Epithelial cell of proximal tubule (primary cell): ENCODE measurements at regions not wholly inside any gene's neighbourhood (a gene's known extent, or its start where the extent isn't known, plus 50 kb on each side); places are given as distances from the start of the nearest gene placed in this dataset.

Experiments
- DNase-seq: peaks from one replicate; pipeline ENCODE4 v3.0.0-alpha.2; 2011; ENCODE audit warnings: low read depth
- H3K4me3 ChIP-seq: 2 replicates; pipeline ENCODE4 v1.5.1; 2011; ENCODE audit warnings: low read depth, mild to moderate bottlenecking, low read length
- TF ChIP-seq, protein P1 (sequence below): conservative IDR thresholded peaks from 2 replicates; pipeline ENCODE4 v1.5.1; 2012; ENCODE audit warnings: low read depth, mild to moderate bottlenecking, low read length

DNA sequence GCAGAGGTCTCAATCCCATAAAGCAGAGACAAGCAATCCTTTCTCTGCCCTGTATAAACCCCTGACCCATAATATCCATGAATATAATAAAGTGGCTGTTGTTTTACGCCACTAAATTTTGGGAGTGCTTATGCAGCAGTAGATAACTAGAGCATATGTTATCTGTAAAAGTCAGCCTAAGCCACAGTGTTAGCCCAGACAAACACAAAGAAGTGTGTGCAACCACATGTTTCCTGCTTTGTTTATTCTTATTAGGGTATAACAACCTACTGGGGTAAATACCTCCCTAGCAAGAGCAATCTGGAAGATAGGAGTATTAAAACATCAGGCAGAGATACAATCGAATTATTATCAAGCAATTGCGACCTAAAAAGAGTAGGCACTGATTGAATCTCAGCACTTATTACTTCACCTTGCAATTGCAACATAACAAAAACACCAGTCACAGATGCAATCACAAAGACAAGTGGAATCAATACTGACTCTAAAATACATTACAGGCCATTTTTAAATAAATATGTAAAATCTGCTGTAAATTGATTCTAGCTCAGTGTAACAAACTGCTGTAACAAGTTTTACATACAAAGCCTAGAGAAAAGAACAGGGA, 94.6 kb upstream of the UBE2E2 start:
- DNase-seq, result no peak
- TF ChIP-seq, protein P1, sequence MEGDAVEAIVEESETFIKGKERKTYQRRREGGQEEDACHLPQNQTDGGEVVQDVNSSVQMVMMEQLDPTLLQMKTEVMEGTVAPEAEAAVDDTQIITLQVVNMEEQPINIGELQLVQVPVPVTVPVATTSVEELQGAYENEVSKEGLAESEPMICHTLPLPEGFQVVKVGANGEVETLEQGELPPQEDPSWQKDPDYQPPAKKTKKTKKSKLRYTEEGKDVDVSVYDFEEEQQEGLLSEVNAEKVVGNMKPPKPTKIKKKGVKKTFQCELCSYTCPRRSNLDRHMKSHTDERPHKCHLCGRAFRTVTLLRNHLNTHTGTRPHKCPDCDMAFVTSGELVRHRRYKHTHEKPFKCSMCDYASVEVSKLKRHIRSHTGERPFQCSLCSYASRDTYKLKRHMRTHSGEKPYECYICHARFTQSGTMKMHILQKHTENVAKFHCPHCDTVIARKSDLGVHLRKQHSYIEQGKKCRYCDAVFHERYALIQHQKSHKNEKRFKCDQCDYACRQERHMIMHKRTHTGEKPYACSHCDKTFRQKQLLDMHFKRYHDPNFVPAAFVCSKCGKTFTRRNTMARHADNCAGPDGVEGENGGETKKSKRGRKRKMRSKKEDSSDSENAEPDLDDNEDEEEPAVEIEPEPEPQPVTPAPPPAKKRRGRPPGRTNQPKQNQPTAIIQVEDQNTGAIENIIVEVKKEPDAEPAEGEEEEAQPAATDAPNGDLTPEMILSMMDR, result no peak
- no peak overlapping the region for H3K4me3 ChIP-seq

DNA sequence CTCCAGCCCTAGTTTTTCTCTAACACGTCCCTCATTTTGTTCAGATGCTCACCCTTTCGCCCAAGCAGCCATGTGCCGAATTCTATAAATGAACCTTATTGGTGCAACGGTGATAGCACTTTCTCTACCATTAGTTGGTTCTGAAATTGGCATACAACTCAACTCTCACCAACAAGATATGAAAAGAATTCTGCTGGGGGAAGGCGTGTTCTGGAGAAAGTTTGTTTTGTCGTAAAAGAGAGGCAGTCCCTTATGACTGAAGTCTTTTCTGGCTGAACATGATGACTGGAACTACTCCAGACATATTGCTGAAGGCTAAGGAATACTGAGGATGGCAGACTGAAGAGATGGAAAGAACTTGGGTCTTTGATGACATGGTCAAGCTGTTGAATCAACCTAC, 91.8 kb upstream of the UBE2E2 start:
- TF ChIP-seq, protein P1, result no peak
- no peak for DNase-seq
- H3K4me3 ChIP-seq, result no peak overlapping the region

DNA sequence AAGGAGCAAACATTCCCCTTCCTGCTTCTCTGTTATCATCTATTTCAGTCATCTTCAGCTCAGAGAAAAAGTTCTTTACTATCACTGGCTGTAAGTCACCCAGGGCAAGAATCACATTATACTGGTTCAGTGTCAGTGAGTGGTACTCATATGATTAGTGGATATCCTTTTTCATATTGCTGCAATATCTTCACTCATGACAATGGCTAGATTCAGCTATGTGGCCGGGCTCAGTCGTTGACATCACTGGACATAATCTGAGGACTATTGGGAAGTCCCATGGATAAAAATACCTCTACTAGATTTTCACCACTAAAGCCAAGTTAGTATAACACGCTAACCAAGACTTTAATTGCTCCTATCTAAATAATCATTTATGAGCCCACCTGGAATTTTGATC, 91.3 kb upstream of the UBE2E2 start:
- no peak overlapping the region for H3K4me3 ChIP-seq
- TF ChIP-seq, protein P1, result no peak
- no peak for DNase-seq

DNA sequence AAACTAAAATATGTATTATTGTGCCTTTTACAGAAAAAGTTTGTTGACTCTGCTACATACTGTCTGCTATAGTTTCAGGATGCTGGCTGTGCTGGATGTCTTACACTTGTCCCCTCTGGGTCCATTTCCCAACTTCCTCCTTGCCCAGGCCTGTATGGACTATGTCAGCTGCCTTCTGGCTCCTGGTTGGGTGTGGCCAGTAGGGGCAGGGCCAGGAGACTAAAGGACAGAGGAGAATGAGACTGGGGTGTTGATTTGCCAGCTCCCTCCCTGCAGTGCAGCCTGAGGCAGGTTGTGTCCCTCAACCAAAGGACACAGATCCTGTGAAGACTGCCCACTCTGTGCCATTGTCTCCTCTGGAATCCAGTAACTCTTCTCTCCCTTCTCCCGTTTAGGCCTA, 90.6 kb upstream of the UBE2E2 start:
- H3K4me3 ChIP-seq, result no peak overlapping the region
- no peak for DNase-seq
- TF ChIP-seq, protein P1, result no peak

DNA sequence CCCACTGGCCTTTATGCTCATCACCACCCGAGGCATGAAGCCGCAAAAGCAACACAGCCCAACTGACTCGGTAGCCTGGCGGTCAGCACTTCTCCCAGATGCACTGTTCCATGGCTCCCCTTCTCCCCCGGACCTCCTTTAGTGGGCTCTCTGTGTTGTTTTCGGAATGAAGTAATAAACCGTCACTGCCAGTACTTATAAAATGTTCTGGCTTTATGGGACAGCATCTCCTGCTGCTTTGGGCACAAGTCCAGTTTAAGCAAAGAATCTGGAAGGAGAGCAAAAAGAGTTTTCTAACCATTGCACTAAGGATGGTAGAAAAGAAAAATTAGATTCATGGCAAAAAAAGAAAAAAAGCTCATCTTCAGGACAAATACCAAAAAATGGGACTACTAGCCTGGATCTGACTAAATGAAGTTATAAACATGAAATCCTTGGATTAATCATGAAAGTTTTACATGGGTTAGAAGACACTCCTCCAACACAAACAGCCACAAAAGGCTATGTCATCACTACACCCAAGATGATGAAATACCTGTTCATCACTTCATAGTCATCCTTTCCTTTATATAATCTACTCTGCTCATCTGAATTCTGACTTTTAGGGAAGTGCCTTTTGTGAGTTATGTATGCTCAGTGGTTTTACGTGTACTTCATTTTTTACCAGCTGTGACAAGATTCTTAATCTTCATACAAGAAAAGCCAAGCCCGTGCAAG, 89.5 kb upstream of the UBE2E2 start:
- TF ChIP-seq, protein P1, result no peak
- H3K4me3 ChIP-seq, result no peak overlapping the region
- DNase-seq, result no peak

DNA sequence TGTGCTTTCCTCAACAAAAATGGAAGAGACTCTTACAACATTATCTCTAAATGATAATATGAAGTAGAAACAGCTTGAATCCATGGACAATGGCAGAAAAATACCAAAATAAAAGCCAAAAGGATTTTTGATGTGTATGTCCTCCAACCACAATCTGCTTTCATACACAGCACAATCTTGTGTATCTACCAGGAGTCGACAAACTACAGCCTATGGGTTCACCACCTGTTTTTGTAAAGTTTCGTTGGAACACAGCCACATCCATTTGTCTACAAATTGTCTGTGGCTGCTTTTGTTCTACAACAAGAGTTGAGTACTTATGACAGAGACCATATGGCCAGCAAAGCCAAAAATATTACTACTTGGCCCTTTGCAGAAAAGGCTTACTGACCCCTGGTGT, 88.7 kb upstream of the UBE2E2 start:
- TF ChIP-seq, protein P1, result no peak
- H3K4me3 ChIP-seq, result no peak overlapping the region
- no peak for DNase-seq
